ENCODE measurements at regions not wholly inside any gene's neighbourhood (a gene's known extent, or its start where the extent isn't known, plus 50 kb on each side); places are given as distances from the start of the nearest gene placed in this dataset.

GRCh38 chr5:8333977-8334376 is 465.0 kb downstream of the MTRR start:
- DNase-seq (no peak), ATAC-seq (no peak)
- TF ChIP-seq CTCF (IDR thresholded peaks at IDR 0.05) = no peak
- Histone ChIP-seq H3K36me3 (no peaks in the 10 kb centered on the region), H3K4me1 (no peaks in the 10 kb centered on the region), H3K9me3 (no peaks in the 10 kb centered on the region), H3K27me3 (no peaks in the 10 kb centered on the region), H3K27ac (no peak overlapping the region), H3K4me3 (no peak overlapping the region)
- intact Hi-C loops (cut with DNase I) = loop anchor here in 1 of 2 donors (5.0 kb wide), 1 partner anchor 878 kb away; no protein-coding TSS in a partner anchor

DNA sequence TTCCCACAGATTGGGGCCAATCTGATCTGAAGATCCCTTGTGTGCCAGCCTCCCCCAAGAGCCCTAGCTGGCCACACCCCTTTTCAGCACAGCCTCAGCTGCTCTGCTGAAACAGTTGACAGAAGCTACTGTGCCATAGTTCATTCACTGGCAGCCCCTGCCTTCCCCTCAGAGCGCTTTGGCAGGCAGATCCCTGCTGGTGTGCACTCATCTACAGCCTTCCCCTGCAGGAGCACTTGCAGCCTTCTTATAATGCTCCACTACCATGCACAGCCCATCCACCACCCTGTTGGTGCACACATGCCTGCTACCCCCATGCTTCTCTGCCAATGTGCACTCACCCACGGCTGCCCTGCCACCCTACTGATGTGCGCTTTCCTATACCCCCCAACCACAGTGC is 471.3 kb downstream of the MTRR start:
- ATAC-seq = no peak
- H3K27me3 ChIP-seq = no peaks in the 10 kb centered on the region
- intact Hi-C loops (cut with DNase I) = no loop called here
- H3K27ac ChIP-seq = no peak overlapping the region
- no peak overlapping the region for H3K4me3 ChIP-seq
- no peaks in the 10 kb centered on the region for H3K9me3 ChIP-seq
- no peak for TF ChIP-seq CTCF (IDR thresholded peaks at IDR 0.05)
- peak in 1 of 4 donors; percentile 37 for DNase-seq
- H3K36me3 ChIP-seq = no peaks in the 10 kb centered on the region
- H3K4me1 ChIP-seq = no peaks in the 10 kb centered on the region

GRCh38 chr5:8340739-8341344 is 471.9 kb downstream of the MTRR start:
- no peaks in the 10 kb centered on the region for H3K27me3 ChIP-seq
- no peaks in the 10 kb centered on the region for H3K9me3 ChIP-seq
- no peak overlapping the region for H3K4me3 ChIP-seq
- TF ChIP-seq CTCF (IDR thresholded peaks at IDR 0.05) = peak in 1 of 2 donors; percentile 43
- no peak overlapping the region for H3K27ac ChIP-seq
- DNase-seq (peak in 1 of 4 donors; percentile 3), ATAC-seq (peak; percentile 68)
- no peaks in the 10 kb centered on the region for H3K4me1 ChIP-seq
- no peaks in the 10 kb centered on the region for H3K36me3 ChIP-seq
- intact Hi-C loops (cut with DNase I) = no loop called here

- DNase-seq (no peak), ATAC-seq (no peak)
- H3K4me1 ChIP-seq = no peaks in the 10 kb centered on the region
- no peak for TF ChIP-seq CTCF (IDR thresholded peaks at IDR 0.05)
- H3K4me3 ChIP-seq = no peak overlapping the region
- no peak overlapping the region for H3K27ac ChIP-seq
- intact Hi-C loops (cut with DNase I) = no loop called here
- H3K36me3 ChIP-seq = no peaks in the 10 kb centered on the region
- H3K9me3 ChIP-seq = no peaks in the 10 kb centered on the region
- no peaks in the 10 kb centered on the region for H3K27me3 ChIP-seq
Observed at GRCh38 chr5:8341406-8341805, 472.5 kb downstream of the MTRR start.

GRCh38 chr5:8347984-8348383 is 479.0 kb downstream of the MTRR start:
- Histone ChIP-seq H3K4me1 (no peaks in the 10 kb centered on the region), H3K27me3 (no peaks in the 10 kb centered on the region), H3K27ac (no peak overlapping the region), H3K9me3 (peaks cover 0 to 3% of the 10 kb centered on the region in 2 donors), H3K36me3 (no peaks in the 10 kb centered on the region), H3K4me3 (no peak overlapping the region)
- no peak for ATAC-seq
- no peak for DNase-seq
- intact Hi-C loops (cut with DNase I) = no loop called here
- TF ChIP-seq CTCF (IDR thresholded peaks at IDR 0.05) = no peak

All from left lung (tissue), 4 donors.